ENCODE measurements at regions not wholly inside any gene's neighbourhood (a gene's known extent, or its start where the extent isn't known, plus 50 kb on each side); places are given as distances from the start of the nearest gene placed in this dataset.

GRCh38 chrX:116232833-116233232 lies 62.3 kb downstream of the AGTR2 start:
- H3K27me3 ChIP-seq (ENCODE audit: control insufficient read depth, extremely low read depth, insufficient read depth, low read length) = no peaks in the 10 kb centered on the region
- dilution Hi-C loops (cut with MboI; ENCODE audit: extremely low pct_ligation_motif_present, low sequenced_read_pairs) = no loop called here

GRCh38 chrX:116236666-116237065 lies 66.1 kb downstream of the AGTR2 start:
- Histone ChIP-seq H4K20me1 (ENCODE audit: control insufficient read depth, extremely low read depth, insufficient read depth, low read length) (no peaks in the 10 kb centered on the region), H3K4me1 (ENCODE audit: control insufficient read depth, extremely low read depth, insufficient read depth, low read length) (peaks cover 35% of the 10 kb centered on the region), H3K4me3 (ENCODE audit: control insufficient read depth in 2 of 3, extremely low read depth in 1 of 3, insufficient read depth in 2 of 3, low read depth in 1 of 3, low read length in 3 of 3) (no peak overlapping the region), H3K79me2 (ENCODE audit: control insufficient read depth, insufficient read depth, low read length) (no peaks in the 10 kb centered on the region), H3K4me2 (ENCODE audit: control insufficient read depth, extremely low read depth, insufficient read depth, low read depth, low read length) (no peak overlapping the region), H3K27ac (ENCODE audit: control insufficient read depth, insufficient read depth, low read length) (no peak overlapping the region), H3K36me3 (ENCODE audit: control insufficient read depth in 2 of 2, extremely low read depth in 1 of 2, insufficient read depth in 2 of 2, low read length in 2 of 2) (no peaks in the 10 kb centered on the region), H3K9me1 (ENCODE audit: control insufficient read depth, extremely low read depth, insufficient read depth, low read length) (no peaks in the 10 kb centered on the region), H3K9me3 (ENCODE audit: control insufficient read depth, low read depth, low read length) (no peaks in the 10 kb centered on the region), H2AFZ (ENCODE audit: control insufficient read depth, low read length) (no peak overlapping the region), H3K9ac (ENCODE audit: control insufficient read depth, extremely low read depth, insufficient read depth, low read length) (no peak overlapping the region), H3K27me3 (ENCODE audit: control insufficient read depth, extremely low read depth, insufficient read depth, low read length) (no peaks in the 10 kb centered on the region)
- FAIRE-seq (no peak), DNase-seq (ENCODE audit: low read depth, low spot score) (no peak)
- dilution Hi-C loops (cut with MboI; ENCODE audit: extremely low pct_ligation_motif_present, low sequenced_read_pairs) = no loop called here
- TF ChIP-seq CTCF (optimal IDR thresholded peaks at IDR 0.05 in 1 of 3, IDR thresholded peaks at IDR 0.05 in 1 of 3, conservative IDR thresholded peaks at IDR 0.05 in 1 of 3; ENCODE audit: extremely low read depth in 1 of 3, insufficient read depth in 2 of 3, low read length in 3 of 3) (no peak), EZH2 (IDR thresholded peaks at IDR 0.05; ENCODE audit: low read length) (no peak)

More at GRCh38 chrX:116232833-116233232, 62.3 kb downstream of the AGTR2 start:
- Histone ChIP-seq H3K4me1 (ENCODE audit: control insufficient read depth, extremely low read depth, insufficient read depth, low read length) (peaks cover 2% of the 10 kb centered on the region), H3K9me1 (ENCODE audit: control insufficient read depth, extremely low read depth, insufficient read depth, low read length) (no peaks in the 10 kb centered on the region), H4K20me1 (ENCODE audit: control insufficient read depth, extremely low read depth, insufficient read depth, low read length) (no peaks in the 10 kb centered on the region), H3K79me2 (ENCODE audit: control insufficient read depth, insufficient read depth, low read length) (no peaks in the 10 kb centered on the region), H3K9ac (ENCODE audit: control insufficient read depth, extremely low read depth, insufficient read depth, low read length) (no peak overlapping the region), H3K27ac (ENCODE audit: control insufficient read depth, insufficient read depth, low read length) (no peak overlapping the region), H3K9me3 (ENCODE audit: control insufficient read depth, low read depth, low read length) (no peaks in the 10 kb centered on the region), H2AFZ (ENCODE audit: control insufficient read depth, low read length) (no peak overlapping the region), H3K4me3 (ENCODE audit: control insufficient read depth in 2 of 3, extremely low read depth in 1 of 3, insufficient read depth in 2 of 3, low read depth in 1 of 3, low read length in 3 of 3) (no peak overlapping the region), H3K4me2 (ENCODE audit: control insufficient read depth, extremely low read depth, insufficient read depth, low read depth, low read length) (no peak overlapping the region), H3K36me3 (ENCODE audit: control insufficient read depth in 2 of 2, extremely low read depth in 1 of 2, insufficient read depth in 2 of 2, low read length in 2 of 2) (no peaks in the 10 kb centered on the region)
- no peak for FAIRE-seq
- DNase-seq (ENCODE audit: low read depth, low spot score) = peak; percentile 5
- TF ChIP-seq CTCF (optimal IDR thresholded peaks at IDR 0.05 in 1 of 3, IDR thresholded peaks at IDR 0.05 in 1 of 3, conservative IDR thresholded peaks at IDR 0.05 in 1 of 3; ENCODE audit: extremely low read depth in 1 of 3, insufficient read depth in 2 of 3, low read length in 3 of 3) (no peak), EZH2 (IDR thresholded peaks at IDR 0.05; ENCODE audit: low read length) (no peak)
